HG03457 (cell line): ENCODE measurements at regions not wholly inside any gene's neighbourhood (a gene's known extent, or its start where the extent isn't known, plus 50 kb on each side); places are given as distances from the start of the nearest gene placed in this dataset.

Source experiments
- ATAC-seq: cut with Tn5 transposase; IDR thresholded peaks from one replicate; pipeline ENCODE4 v1.9.1; 2021; ENCODE audit warnings: moderate number of reproducible peaks; ENCODE audit not compliant: unreplicated experiment

DNA sequence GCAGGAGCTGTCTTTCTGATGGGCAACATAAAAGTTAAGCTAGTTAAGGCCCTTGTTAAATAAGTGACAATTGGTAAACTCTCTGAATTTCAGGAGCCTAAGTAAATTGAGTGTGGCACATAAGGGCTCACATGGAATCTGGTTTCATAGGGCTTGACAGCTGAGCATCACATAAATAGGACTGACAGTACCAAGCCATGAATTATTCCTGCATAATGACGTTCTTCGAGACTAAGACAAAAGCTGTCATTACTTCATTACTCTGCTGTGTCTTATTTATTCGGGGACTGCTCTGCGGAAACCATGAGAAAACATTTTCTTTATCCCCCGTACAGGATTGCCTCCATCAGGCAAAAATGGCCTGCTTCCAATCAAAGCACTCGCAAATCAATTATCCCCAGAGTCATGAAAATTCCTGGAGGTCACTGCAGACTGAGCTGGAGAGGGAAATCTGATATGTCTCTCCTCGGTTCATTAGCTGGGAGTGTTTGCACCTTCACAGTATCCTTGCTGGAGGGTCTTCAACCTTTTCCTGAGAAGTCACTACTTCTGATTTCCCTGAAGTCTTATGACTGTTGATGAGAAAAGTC is 311.4 kb downstream of the CDH26 start:
- ATAC-seq, result no peak

DNA sequence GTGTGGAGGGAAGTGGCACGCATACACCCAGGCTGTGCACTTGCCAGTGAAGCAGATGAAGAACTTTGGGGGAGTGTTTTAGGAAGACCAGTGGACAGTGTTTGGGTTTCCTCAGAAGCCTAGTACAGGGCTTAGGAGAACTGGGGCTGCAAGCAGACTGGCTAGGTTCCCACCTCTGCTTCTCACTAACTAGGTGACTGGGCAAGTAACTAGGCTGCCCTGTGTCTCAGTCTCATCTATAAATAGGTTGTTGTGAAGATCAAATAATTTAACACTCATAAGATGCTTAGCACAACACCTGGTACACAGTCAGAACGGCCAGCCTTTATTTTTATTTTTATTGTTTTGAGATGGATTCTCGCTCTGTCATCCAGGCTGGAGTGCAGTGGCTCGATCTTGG is 312.1 kb downstream of the CDH26 start:
- no peak for ATAC-seq

DNA sequence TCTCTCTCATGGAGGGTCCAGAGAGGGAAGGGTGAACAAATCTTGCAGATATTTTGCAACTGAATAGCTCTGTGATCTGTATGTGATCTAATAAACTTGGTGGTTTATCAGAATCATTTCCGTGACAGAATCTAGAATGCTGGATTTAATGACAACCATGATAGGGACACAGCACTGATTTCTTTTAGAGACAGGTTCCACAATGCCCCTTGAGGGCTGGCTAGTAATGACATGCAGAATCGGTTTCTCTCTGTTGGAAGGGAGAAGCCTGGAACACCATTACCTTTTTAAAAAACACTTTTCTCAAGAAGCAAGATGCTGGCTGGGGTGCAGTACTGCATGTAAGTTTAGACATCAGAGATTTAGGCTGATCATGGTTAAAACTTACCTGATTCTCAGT is 313.4 kb downstream of the CDH26 start:
- no peak for ATAC-seq

DNA sequence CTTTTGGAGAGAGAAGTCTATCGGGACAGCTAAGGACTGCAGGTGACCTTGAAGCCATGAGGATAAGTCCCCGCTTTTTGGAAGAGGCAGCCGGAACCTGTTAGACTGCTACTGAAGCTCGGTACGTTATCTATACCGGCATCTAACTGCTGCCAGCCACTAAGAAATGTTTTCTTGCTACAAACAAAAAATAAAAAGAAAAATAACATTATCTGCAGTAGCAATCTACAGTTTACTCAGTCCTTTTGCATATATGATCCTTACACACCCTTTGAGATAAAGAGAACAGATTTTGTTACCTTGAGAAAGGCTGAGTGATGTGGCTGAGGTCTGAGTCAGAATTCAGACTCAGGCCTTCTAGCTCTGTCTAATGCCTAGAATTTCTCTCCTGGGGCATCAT is 314.6 kb downstream of the CDH26 start:
- no peak for ATAC-seq

DNA sequence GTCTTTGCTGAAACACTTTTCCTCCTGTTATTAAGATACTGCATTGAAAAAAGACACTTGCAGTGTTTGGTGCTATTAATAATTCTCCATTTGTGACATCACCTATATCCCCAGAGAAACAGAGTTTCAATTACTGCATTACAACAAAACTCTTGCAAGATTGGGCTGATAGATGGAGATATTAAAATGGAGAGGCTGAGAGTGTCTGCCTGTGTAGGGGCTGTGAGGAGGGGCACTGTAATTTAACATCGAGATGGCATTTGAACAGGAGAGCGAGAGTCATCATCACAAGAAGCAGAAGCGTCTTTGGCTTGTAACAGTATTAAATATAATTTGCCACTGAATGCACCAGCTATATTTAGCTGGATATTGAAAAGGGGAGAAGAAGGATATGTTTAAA is 316.5 kb downstream of the CDH26 start:
- no peak for ATAC-seq

DNA sequence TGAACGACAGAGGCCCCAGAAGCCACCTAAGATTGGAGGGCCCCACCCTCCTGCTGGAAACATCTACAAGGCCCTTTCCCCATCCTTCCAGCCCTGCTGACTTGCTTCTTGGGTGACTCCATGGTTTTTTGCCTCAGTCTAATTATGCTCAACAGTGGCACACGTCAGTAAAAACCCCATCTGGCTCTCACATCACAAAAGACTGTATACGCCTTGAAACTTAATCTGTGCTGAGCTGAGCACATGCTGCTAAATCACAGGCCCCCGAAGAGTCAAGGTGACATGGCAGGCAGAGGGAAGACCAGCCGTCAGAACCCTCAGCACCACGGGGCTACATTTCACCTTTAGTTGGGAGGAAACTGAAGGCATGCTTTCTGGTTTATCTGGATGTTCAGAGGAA is 323.1 kb downstream of the CDH26 start:
- ATAC-seq, result no peak

DNA sequence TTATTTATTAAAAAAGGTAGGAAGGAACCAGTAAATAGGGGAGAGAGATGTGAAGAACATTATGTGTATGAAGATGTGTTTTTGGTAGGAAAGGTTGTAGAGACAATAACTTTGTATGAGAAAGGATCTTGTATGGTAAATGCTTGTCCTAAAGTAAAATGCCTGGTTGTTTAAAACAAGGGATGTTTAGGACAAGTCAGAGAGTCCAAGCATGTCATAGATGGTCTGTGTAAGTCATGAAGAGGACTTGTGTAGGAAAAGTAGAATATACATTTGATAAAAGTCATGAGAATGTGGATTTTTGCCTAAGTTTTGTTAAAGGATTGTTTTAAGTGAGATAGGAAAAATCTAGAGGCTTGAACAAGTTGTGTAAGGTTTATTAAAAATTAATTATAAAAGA is 325.1 kb downstream of the CDH26 start:
- ATAC-seq, result no peak

DNA sequence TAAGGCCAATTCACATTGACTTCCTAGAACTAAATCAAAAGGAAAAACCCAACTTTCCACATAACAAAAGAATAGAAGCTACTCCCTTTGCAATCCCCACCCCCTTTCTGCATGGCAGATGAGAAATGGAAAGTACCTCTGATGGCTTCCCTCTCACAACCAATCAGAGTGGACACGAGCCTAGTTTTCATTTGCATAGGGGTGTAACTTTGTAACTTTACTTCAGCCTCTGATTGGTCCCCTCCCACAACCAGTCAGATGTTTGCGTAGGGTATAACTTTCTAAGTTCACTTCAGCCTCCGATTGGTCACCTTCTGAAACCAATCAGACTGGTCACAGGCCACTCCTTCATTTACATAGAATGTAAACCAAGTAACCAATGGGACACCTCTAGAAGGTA is 328.5 kb downstream of the CDH26 start:
- ATAC-seq, result no peak

DNA sequence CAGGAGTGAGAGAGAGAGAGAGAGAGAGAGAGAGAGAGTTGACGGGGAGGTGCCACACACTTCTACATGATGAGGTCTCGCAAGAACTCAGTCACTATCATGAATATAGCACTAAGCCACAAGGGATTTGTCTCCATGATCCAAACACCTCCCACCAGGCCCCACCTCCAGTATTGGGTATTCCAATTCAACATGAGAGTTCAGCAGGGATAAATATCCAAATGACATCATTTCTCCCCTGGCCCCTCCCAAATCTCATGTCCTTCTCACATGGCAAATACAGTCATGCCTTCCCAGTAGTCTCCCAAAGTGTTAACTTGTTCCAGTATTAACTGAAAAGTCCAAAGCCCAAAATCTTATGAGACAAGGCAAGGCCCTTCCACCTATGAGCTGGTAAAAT is 330.7 kb downstream of the CDH26 start:
- ATAC-seq, result no peak

DNA sequence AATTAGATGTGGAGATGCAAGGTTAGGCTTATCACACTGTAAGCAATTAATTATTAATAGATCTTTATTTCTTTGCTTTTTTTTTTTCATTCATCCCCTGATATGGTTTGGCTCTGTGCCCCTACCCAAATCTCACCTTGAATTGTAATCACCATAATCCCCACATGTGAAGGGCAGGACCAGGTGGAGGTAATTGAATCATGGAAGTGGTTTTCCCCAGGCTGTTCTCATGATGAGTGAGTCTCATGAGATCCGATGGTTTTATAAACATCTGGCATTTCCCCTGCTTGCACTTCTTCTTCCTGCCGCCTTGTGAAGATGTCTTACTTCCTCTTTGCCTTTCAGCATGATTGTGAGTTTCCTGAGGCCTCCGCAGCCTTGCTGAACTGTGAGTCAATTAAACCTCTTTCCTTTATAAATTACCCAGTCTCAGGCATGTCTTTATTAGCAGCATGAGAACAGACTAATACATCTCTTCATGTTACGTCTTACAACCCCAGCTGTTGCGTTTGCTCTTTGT is 333.8 kb downstream of the CDH26 start:
- ATAC-seq, result no peak

DNA sequence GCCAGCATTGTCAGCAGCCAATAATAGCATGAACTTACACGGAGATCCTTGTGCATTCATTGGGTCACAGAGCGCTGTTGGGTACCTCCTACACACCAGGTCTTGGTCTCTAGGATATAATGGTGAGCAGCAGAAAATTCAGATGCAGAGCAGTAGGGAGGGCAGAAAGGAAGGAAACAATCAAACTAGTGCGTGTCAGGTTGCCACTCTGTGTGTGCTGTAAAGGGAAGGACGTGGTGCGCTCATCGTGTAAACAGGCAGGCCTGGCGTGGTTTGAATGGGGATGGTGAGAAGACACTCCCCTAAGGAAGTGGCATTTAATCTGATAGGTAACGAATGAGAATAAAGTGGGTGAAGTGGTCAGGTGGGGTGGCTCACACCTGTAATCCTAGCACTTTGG is 336.4 kb downstream of the CDH26 start:
- no peak for ATAC-seq

DNA sequence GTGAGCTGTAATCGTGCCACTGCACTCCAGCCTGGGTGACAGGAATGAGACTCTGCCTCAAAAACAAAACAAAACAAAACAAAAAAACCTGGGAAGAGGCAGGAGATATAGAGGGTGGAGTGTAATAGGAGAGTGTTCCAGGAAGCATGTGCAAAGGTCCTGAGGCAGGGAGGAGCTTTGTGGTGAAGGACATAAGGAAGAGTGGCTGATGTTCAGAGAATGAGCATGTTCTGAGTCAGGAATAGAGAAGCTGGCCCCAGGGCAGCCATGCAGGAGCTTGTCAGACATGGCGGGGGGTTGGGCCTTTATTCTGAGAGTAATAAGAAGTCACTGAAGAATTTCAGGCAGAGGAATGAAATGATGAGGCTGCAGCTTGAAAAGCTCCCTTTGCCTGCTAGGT is 337.0 kb downstream of the CDH26 start:
- no peak for ATAC-seq

DNA sequence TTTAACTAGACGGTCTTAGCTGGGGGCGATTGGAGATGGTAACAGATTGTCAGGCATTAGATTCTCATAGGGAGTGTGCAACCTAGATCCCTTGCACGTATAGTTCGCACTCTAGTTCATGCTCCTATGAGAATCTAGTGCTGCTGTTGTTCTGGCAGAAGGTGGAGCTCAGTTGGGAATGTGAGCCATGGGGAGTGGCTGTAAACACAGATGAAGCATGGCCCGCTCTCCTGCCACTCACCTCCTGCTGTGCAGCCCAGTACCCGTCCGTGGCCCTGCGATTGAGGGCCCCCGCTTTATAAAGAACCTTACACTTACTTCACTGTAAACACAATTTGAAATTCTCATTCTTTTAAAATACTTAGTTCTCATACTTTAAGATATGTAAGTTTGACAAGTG is 339.4 kb downstream of the CDH26 start:
- ATAC-seq, result no peak

DNA sequence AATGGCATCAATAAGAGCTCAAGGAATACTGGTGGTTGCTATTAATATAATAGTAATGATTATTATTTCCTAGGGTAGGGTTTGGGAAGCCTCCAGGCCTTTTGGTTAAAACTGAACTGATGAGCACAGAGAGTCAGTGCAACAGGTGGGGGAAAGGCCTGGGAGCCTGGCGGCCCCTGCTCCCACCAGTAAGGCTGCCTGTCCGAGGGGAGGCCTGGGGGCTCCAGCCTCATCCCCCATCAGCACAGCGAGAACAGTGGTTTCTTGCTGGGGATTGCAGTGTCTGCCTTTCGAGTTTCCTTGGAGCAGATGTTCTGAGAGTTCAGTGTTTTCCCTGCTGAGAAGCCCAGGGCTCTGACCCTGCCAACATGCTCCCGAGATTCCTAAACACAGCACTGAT is 340.4 kb downstream of the CDH26 start:
- ATAC-seq, result no peak

DNA sequence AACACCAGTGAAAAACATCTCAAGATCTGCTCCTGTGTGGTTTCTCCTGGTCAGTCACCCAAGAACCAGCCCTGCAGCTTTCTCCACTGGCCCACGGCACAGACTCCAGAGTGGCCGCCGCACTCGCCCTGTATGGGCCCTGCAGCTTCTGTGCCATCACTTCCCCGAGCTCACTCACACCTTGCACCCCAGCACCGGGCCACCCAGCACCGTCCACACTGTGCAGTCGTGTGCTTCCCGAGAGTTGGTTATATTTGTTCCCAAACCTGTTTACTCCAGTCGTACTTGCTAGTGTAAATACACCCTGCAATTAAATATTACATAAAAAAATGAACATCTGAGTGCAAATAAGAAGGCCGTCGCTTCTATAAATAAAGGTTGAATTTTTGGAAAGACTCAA is 341.7 kb downstream of the CDH26 start:
- ATAC-seq, result no peak

DNA sequence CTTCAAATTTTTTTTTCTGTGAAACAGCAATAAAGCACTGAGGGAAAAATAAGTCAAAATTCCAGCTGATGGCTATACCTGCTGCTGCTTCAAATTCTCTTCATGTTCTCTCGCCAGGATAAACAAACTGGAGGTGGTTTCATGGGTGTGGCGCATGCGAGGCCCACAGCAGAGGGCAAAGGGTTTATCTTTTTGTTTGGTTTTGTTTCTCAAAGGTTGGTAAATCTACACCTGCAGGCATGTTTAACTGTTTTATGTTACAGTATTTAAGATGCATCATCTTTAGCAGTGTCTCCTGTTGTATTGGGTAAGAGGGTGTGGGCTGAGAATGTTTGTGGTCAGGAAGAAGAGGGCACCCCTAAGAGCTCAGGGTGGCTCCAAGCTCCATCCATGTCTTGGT is 342.2 kb downstream of the CDH26 start:
- ATAC-seq, result no peak

DNA sequence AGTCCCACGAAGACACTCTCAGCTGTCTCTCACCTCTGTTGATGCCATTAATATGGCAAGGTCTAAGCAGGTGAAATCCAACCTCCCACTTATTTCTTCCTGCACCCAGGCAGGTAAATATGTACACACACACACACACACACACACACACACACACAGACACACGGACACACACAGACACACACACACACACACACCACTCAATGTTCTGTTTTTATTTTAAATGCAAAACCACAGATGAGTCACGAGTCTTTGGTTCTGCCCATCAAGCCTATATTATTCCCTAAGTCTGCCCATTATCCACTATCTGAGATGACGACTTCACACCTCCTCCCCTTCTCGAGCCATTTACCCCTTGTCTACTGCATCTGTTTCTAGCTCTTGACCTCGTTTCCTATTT is 344.7 kb downstream of the CDH26 start:
- ATAC-seq, result no peak

DNA sequence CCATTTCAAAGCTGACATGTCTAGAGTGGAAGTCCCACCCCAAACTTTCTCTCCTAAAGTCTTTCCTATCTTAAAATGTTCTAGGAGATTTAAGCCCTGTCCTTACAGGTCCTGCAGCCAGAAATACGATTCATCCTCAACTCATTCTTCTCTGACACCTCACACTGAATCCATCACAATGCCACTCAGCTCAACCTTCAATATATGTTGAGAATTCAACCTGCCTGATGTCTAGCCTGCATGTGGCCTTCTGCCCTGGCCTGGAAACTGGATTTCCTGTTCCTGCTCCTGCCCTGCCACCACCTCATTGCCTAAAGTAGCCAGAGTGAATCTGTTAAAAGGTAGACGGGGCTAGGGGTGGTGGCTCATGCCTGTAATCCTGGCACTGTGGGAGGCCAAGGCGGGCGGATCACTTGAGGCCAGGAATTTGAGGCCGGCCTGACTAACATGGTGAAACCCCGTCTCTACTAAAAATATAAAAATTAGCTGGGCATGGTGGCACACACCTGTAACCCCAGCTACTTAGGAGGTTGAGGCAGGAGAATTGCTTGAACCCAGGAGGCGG is 345.9 kb downstream of the CDH26 start:
- ATAC-seq, result no peak

DNA sequence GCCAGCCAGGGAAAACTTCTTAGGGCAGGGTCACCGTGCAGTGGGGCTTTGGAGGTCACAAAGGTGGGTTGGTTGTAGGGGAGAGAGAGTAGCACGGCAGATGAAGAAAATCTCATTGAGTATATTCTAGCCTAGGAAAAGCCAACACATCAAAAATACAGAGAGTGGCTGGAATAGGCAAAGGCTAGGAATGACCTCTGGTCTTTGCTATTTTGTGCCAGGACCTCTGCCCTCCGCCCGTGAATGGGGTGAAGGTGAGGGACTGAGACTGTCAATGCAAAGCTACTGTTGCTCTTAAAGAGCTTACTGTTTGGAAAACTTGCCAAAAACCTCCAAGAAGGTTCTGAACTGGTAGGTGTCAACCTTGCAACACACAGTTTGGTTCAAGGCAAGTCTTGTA is 346.7 kb downstream of the CDH26 start:
- ATAC-seq, result no peak

DNA sequence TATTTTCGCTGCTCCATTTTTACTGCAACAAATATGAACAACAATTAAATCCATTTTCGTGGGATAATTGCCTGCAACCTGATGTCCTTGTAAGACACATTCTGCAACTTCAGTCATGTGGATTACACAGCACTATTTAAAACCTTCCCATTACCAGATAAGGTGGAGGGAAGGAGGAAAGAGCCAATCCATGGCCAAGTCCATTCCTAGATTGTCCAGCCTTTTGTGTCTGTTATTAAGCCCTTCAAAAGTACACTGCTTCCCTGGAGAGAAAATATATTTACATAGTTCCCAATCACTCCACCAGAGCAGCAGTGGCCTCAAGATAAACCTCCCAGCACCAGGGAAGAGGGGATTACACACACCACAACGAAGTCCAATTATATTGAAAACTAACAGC is 347.9 kb downstream of the CDH26 start:
- ATAC-seq, result no peak

DNA sequence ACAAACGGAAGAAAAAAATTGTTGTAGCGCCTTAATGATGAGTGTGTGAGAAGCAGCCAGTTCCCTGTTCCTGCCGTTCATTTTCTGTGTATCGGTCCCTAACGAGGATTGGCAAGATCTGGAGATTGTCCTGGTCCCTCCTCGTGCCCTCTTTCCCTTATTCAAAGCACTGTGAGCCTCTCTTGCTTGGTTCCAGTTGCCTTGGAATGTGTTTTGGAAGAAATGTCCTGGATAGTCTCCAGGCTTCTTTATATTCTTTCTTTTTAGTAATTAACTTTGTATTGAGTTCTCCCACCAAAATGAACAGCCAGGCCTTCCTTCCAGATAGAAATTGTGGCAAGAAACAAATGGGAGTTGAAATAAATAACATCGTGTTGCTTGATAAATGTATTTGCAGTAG is 348.3 kb downstream of the CDH26 start:
- no peak for ATAC-seq

DNA sequence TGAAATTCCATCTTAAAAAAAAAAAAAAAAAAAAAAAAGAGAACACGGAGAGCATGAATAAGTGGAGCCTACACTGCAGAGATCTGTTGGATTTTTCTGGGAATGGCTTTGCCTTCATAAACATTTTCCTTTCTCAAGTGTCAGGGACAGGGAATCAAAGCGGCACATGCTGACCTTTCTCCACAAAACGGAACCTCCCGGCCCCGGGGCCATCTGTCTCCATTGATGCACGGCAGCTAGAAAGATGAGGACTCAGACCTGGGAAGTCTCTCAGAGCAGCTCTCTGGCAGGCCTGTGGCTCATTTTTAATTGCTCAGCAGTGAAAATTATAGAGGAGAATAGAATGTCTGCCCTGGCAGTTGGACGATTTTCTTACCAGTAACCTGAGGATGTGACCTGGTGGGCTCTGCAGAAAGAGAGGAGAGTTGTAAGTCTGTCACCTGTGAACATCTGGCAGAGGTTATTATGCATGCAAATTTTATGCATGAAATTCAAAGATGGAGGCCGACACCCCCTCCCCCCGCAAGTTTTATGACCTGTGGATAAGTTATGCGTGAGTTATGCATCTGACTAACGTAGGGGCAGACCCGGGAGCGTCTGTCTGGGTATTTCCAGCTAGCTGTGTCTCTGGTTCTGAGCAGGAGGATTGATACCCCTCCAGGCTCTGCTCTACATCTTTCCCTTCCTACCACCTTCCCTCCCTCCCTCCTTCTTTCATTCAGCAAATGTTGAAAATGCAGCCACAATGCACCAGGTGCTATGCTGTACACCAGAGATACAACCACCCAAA is 352.5 kb downstream of the CDH26 start:
- ATAC-seq, result no peak
